NCI-H460 (cell line): ENCODE measurements at regions not wholly inside any gene's neighbourhood (a gene's known extent, or its start where the extent isn't known, plus 50 kb on each side); places are given as distances from the start of the nearest gene placed in this dataset.

Experiments
- DNase-seq: peaks from one replicate; pipeline ENCODE4 v3.0.0-alpha.2; 2016; ENCODE audit warnings: low read depth; ENCODE audit errors: extremely low read depth

DNA sequence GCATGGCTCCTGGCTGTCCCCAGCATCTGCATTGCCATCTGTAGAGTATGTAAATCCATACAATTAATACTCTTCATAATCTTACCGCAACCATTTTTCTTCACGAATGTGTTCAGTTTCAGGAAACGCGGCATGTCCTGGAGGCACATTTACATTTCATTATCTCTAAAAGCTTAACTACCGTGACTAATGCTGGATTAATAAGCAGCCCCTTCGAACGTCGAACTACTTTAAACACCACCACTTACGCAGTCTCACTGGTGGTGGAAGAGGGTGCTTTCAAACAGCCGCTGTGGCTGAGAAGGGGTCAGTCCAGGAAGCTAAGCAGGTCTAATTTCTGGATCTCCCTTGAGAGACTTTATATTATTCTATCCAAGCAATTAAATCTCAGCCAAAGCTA is 85.6 kb downstream of the C5orf15 start:
- DNase-seq: no peak

- DNase-seq: no peak
Observed at GRCh38 chr5:133882389-133882695, 86.1 kb downstream of the C5orf15 start.

DNA sequence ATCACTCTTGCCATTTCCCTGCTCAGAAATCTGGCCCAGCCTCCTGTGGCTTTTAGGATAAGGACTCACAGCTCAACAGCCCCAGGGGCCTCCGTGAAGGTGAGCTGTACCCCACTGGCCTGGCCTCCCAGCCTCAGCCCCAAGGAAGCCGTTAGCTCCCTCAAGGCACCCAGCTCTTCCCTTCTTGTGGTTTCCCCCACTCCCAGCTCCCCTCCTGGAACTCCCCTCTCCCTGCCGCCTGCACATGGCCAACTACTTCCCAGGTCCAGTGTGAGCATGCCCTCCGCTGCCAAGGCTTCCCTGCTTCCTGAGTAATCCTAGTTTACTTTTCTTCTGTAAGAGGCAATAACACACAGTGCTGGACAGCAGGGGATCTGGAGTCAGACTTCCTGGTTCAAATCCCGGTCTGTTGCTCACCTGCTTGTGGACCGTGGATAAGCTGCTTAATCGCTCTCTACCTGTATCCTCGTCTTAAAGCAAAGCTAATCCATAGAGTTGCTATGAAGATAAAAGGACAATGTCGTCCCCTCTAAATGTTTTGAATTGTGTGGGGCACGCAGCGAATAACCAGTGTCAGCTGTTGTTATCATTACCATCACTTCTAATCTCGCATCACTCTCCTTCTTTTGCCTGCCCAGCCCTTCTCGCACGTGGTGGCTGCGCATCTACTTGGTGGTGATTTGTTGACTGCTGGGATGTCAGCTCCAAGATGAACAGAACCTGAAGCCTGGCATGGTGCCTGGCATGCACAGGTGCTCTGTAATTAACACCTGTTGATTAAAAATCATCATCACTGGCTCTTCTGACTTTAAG is 86.6 kb downstream of the C5orf15 start:
- DNase-seq: no peak

DNA sequence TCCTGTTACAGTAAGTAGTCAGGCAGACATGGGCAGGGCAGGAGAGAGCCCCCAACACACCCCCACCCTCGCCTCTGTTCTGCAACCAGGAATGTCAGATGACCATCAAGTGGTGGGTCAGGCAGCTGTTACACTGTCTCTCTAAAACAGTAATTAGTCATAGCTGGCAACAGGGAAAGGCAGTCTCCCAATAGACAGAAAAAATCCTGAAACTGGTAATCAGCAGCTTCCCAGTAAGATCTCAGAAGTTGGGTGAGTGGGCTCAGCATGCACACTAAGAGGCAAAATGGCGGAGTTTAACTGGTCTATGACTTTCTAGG is 90.2 kb downstream of the C5orf15 start:
- no peak for DNase-seq

- DNase-seq: no peak
Observed at GRCh38 chr5:133877351-133878235, 90.8 kb downstream of the C5orf15 start.

GRCh38 chr5:133876266-133876665 is 92.2 kb downstream of the C5orf15 start:
- DNase-seq: no peak

GRCh38 chr5:133875179-133875578 is 93.2 kb downstream of the C5orf15 start:
- DNase-seq: no peak

DNA sequence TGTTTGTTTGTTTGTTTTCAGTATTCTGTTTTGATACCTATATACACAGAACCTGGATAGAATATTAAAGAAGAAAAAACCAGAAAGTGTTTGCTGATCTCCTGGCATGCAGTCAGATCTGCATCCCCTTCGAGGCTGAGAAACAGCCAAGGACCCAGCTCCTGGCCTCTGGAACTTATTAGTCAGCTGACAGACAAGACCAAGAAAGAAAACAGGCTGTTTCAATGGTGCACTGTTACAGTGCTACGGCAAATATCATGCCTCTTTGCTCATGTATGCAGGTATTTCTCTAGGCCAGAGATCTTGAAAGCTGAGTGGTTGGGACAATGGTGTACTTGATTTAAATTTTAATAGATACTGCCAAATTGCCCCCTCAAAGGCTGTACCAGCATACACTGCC is 95.0 kb downstream of the C5orf15 start:
- DNase-seq: no peak

- no peak for DNase-seq
Observed at GRCh38 chr5:133870661-133871060, 97.8 kb downstream of the C5orf15 start.

DNA sequence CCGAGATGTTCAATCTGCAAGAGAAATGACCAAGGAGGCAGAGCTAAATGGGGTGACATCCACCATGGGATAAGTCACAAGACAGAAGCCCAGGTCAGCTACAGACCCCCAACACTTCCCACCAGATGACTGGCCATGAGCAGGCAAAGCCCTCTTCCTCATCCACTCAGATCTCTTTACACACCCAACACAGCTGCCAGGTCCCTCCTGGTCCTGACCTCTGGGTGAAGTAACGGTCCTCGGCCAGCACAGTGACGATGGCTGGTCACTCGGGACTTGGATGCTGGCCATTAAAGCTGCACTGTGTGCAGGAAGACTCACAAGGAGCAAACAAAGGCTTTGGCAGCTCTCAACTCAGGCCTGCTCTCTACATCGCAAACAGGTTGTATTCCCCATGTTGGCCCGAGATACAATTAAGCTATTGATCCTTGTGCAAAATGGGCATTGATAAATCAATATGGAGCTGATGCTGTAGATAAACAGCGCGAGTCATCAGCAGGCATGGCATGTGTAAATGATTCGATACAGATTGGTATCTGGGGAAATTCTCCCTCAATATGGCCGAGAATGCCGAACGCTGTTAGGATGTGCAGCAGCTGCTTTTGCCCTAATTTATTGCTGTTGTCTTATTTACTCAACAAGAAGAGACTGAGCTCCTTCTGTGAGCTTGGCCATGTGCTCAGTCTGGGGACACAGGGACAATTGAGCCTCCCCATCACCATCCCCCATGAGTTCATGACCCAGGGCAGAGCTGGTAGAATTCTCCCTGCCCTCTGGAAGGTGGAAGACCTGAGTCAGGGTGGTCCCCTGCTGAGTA is 98.7 kb downstream of the C5orf15 start:
- no peak for DNase-seq

GRCh38 chr5:133868946-133869518 is 99.4 kb downstream of the C5orf15 start:
- peak; percentile 76 for DNase-seq

DNA sequence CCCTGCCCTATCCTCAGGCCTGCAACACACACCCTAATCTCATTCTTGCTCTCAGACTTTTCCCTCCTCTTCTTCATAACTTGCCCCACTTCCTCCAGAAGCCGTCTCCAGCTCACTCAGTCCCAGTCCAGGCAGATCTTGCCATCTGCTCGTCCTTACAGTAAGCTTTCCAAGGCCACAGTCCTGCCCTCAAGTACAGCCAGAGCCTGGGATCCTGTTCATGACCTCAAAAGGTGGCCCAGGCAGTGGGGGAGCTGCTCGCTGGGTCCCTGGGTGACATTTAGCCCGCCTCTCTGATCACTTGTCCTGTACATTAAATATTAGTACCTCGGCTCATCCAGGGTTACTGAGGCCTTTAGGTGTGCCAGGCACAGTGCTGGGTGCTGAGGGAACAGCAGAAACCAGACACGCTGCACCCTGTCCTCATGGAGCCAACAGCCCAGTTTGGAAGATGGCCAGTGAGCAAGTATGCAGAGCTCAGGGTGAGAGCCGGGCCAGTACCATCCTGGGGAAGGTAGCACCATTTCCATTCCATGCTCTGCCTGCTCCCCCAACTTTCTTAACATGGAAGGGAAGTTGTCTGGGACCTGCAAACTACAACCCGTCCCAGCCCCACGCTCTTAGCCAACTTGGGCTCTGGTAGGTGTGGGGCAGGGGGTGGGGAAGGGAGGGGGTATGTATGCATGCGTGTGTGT is 100.4 kb downstream of the C5orf15 start:
- DNase-seq: no peak

DNA sequence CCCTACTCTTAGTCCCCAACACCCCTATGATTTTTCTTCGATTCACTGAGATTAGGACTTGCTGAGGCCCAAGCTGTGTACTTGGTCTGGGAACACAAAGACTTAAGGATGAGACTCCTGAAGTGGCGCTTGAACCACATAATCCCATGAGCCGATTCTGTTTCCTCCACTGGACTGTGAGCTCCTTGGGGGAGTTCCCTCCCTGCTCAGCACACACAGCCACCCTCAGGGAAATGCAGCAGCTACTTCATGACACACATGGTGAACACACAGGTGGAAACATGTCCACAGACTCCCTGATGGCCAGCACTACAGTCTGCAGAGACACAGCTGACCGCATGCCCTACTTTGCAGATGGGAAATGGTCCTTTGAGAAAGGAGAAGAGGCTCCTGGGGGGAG is 101.1 kb downstream of the C5orf15 start:
- no peak for DNase-seq

- no peak for DNase-seq
Observed at GRCh38 chr5:133866903-133867245, 101.6 kb downstream of the C5orf15 start.

DNA sequence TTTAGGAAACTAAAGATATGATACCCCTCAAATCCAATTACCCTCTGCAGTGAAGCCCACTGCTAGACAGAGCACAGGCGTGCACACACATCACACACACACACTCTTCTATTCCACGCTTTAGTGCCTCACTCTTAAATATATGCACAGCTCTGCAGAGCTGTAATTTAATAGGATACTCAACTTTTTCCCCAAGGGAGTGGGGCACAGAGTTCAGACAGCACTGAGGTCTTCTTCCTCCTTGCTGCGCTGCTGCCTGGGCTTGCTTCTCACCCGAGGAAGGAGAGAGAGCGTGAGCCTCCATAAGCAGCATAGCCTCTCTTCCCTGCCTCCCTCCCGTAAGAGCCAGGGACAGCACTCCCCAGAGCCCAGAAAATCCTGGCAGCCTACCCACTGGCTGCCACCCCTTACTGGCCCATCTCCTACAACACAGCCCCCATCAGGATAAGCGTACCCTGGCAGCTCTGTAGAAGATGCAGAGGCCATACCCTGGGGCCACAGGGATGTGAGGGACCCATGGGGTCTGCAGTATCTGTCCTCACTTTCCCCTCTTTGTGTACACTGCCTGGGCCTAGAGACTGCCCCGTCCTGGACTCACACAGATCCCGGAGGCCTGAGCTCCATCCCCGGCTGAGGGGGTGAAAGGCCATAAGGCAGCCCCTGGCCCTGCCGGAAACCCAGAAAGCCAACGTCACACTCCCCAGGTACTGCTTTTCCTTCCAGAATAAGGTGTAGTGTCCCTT is 102.1 kb downstream of the C5orf15 start:
- DNase-seq: no peak

- no peak for DNase-seq
Observed at GRCh38 chr5:133865113-133865512, 103.3 kb downstream of the C5orf15 start.

GRCh38 chr5:133864711-133865110 is 103.7 kb downstream of the C5orf15 start:
- no peak for DNase-seq

GRCh38 chr5:133863857-133864585 is 104.4 kb downstream of the C5orf15 start:
- no peak for DNase-seq

GRCh38 chr5:133861161-133861737 is 107.2 kb downstream of the C5orf15 start:
- no peak for DNase-seq
